GM21786 (cell line): ENCODE measurements at regions not wholly inside any gene's neighbourhood (a gene's known extent, or its start where the extent isn't known, plus 50 kb on each side); places are given as distances from the start of the nearest gene placed in this dataset.
"Not testable (repeated sequence)": the region's sequence is repeated elsewhere in the genome, so short reads cannot be mapped to it uniquely, and the experiment has no call there.

Experiments
- ATAC-seq: cut with Tn5 transposase; IDR thresholded peaks from one replicate; pipeline ENCODE4 v1.9.1; 2021; ENCODE audit not compliant: unreplicated experiment

DNA sequence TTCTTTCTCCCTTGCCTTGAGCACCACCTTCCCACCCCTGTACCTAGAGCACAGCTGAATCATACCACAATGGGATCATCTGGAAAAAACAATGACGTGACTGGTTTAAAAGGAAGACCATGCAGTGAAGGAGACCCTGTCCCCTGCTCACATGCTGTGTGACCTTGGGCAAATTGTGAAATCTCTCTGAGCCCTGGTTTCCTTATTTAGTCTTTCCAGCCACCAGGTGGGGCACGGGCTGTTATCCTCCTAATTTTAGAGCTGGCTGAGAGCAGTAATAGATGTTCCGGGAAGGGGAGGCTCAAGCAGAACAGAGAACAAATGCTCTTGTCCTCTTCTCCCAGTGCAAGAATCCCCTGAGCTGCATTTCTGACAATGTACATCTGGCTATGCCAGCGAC, 198.3 kb downstream of the RPS24 start:
- no peak for ATAC-seq

DNA sequence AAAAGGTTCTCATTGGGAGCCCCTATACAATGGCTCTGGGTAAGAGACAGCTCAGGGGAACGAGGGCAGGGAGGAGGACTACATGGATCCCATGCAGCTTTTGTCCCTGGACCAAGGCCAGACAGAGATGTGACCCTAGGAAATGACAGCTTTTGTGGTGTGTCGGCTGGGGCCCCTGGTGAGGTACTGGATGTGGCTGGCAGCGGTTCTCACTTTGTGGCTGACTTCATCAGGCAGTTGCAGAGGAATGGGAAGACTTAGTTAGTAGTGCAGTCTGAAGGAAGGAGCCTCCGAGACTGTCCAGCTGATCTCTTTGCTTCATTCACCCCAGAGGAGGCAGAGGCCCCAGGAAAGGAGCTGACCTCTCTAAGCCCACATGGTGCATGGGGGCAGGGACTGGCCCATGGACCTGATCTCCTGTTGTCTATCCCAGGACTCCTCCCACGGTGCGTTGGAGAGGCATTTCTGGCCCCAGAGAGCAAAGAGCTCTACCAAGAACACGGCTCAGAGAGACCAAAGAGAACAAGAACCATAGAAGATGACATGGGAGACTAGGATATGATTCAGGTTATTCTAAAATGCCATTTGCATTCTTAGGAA, 202.9 kb downstream of the RPS24 start:
- no peak for ATAC-seq

DNA sequence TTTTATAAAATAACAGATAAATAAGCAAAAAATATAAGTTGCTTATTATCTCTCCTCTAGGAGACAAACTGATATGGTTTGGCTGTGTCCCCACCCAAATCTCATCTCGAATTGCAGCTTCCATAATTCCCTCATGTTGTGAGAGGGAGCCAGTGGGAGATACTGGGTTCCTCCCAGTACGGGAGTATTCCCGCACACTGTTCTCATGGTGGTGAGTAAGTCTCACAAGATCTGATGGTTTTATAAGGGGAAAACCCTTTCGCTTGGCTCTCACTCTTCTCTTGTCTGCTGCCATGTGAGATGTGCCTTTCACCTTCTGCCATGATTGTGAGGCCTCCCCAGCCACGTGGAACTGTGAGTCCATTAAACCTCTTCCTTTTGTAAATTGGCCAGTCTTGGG, 204.3 kb downstream of the RPS24 start:
- not testable (repeated sequence) for ATAC-seq

GRCh38 chr10:78247266-78247665, 213.6 kb downstream of the RPS24 start:
- no peak for ATAC-seq

GRCh38 chr10:78247821-78248220, 214.2 kb downstream of the RPS24 start:
- ATAC-seq: no peak

DNA sequence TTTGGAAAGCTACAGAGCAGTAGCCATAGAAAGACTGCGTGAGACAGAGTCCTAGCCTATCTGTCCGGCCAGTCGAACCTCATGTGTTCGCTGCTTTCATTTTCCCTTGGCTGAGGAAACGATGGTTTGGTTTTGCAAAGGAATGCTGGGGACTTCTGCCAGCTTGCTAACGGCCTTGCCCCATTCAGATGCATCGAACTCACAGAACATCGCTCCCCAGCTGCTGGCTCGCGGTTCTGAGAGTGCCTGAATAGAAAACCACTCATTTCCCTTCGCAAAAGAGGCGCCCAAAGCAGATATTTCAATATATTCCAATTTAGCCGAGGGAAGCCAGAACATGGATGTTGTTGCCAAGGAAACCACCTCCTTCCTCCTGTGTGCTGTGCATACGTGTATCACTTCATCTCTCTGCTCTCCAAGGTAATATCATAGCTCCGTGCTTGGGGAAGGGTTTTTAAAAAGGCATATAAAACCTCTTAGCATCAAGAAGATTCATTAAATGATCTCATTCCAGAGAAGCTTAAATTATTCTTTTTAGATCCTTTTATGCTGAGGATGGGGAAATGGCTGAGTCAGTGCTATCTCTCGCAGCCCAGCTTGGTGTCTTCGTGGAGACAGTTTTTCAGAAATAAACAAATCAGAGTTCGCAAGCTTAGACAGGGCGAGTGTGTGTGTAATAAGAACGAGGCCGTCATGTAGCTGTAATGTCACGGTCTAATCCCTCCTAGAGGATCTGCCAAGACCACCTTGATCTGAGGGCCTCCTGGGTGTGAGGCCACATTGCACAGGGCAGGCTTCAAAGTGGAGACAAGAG, 215.2 kb downstream of the RPS24 start:
- ATAC-seq: no peak

DNA sequence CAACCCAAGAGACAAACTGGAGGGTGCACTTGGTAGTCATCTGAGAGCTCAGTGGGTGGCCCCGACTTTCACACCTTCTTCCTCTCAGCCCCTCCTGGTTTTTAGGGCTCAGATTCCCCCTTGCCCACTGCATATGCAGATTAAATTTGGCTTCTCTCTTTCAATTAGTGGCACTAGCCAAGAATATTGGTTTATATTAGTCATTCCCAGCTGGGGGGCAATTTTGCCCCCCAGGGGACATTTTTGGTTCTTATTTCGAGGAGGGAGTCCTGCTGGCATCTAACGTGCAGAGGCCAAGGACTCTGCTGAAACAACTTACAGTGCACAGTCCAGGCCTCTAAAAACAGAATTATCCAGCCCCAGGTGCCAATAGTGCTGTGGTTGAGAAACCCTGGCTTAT, 216.0 kb downstream of the RPS24 start:
- ATAC-seq: no peak

DNA sequence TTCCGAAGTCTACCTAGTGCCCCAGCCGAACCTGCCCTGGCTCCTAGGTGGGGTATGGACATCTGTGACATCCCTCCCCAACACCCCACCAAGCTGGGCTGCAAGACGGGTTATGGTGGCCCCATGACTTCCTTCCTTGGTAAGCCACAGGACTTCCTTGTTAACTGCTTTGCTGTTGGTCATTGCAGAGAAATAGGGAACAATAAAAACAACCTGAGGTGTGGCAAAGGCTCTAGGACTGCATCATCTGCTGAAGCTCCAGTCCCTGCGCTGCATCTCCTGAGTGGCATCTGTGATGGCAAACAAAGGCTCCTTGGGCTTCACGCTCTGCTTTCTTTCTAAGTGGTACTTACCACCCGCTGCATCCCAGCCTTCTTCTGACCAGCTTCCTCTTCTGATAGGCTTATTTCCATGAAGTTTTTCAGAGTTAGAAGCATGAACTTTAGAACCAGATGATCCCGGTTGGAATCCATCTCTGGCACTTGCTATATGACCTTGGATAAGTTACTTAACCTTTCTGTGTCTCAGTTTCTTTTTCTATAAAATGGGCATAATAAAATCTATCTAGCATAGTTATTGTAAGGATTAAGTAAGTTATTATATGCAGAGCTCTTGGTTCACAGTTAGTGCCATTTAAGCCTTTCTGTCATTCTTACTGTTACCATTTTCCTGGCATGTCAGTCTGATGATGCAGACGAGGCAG, 216.8 kb downstream of the RPS24 start:
- ATAC-seq: no peak

GRCh38 chr10:78251016-78251385, 217.3 kb downstream of the RPS24 start:
- no peak for ATAC-seq

DNA sequence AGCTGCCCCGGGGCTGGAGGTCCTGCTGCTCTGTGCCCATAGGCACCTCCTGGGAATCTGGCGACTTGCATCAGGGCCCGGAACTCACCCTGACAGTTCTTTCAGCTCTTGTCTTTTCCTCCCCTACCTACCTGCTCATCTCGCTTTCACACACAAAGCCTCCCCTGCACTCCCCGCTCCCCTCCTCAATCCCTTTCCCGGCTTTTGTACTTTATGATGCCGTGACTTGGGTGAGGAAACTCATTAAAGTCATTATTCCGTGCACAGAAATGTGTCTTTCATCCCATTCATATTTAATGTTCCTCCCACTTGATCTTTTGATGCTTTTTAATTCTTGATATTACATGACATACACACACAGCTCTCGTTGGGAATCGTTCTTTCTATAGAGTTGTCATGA, 218.6 kb downstream of the RPS24 start:
- no peak for ATAC-seq

DNA sequence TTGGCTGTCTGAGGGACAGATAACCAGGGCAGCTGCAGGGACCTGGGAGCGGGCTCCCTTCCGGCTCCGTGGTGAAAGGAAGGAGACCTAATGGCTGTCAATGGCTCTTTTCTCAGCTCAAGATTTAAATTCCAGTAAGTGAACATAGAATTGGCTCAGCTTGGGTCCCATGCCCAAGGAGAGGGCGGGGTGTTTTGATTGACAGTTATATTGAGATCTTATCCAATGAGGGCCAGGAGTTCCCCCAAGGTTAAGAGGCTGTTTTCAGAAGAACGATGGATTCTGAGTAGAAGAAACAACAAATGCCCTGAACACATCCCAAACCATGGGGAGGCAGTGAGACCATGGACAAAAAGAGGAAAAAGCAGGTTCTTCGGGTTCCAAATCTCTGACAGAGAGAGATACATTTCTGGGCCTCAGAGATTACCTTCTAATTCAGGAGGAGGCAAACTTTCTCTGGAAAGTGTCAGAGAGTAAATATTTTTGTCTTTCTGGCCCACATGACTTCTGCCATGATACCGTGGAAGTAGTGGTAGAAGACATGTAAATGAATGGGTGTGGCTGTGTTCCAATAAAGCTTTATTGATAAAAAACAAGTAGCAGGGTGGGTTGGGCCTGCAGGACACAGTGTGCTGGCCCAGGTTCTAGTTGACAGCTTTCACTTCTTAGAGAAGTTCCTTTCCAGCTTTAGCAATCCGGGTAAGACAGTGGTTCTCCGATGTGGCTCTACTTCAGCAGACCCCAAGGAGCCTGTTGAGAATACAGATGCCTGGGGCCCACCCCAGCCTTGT, 219.6 kb downstream of the RPS24 start:
- no peak for ATAC-seq

GRCh38 chr10:78254013-78254412, 220.3 kb downstream of the RPS24 start:
- ATAC-seq: no peak

- no peak for ATAC-seq
Observed at GRCh38 chr10:78255214-78255613, 221.6 kb downstream of the RPS24 start.

DNA sequence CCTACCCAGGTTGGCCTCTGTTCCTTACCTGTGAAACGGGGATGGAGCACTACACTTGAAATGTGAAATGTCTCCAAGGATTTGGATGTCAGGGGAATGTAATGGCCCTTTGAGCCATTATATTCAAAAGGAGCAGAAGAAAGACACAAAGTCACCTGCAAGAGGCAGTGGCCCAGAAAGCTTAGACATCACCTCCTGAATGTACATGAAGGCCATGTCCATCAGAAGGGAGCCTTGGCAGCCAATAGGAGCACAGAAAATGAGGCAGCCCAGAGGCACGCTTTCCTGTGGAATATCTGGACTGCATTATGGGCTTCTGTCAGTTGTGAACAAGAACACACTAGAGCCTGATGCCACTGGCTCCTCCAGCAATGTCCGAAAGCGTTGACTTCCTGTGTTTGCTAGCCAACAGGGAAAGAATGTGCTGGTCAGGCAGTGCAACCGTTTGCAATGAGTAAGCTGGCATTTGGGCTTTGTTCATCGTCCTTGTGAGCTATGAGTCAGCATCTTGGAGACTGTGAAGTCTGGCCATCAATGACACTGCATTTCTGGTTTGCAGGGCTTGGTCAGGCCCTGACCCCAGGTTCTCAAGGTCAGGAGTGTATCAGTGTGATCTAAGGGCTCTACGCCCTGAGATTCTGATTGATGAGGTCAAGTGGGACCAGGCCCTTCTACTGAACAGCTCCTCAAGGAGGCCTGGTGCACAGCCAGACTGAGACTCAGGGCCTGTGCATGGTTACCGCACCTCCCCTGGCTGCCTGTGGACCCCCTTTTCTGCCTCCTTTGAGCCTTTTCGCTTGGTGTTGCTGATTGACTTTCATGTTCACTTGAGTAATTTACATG, 222.4 kb downstream of the RPS24 start:
- no peak for ATAC-seq

DNA sequence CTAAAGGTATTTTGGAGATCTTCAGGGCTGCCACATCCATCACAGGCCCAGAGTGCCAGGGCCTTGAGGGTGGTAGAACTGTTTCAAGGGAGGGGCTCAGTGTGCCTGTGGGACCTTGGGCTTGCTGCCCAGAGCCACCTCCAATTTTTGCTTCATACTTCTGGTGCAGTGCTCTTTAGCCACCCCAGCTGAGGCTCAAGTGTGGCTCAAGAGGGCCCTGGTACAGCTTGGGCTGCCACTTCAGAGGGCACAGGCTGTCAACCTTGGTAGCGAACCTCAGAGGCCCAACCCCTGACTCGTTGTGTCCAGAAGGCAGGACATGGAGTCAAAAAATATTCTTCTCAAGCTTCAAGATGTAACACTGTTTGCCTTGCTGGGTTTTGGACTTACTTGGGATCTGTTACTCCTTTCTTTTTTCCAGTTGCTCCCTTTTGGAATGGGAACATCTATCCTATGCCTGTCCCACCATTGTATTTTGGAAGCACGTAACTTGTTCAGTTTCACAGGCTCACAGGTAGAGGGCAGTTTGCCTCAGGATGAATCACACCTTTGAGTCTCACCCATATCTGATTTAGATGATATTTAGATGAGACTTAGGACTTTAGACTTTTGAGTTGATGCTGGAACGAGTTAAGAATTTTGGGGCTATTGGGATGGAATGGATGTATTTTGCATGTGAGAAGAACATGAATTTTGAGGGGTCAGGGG, 224.8 kb downstream of the RPS24 start:
- ATAC-seq: no peak

DNA sequence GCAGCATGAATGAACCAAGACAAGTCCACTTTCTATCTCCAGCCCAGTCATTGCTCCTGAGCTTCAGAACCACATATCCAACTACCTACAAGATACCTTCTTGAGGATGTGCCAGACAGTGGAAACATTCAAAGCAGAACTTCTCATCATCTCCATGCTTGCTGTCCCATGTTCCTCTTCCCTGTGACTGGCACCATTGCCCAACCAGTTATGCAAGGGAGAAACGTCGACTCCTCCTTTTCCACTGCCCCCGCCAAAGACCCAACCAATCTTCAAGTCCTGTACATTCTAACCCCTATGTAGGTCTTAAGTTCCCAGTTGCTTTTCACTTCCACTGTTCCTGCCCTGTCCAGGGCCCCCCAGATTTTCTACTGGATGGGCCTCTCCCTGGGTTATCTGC, 225.7 kb downstream of the RPS24 start:
- ATAC-seq: no peak

DNA sequence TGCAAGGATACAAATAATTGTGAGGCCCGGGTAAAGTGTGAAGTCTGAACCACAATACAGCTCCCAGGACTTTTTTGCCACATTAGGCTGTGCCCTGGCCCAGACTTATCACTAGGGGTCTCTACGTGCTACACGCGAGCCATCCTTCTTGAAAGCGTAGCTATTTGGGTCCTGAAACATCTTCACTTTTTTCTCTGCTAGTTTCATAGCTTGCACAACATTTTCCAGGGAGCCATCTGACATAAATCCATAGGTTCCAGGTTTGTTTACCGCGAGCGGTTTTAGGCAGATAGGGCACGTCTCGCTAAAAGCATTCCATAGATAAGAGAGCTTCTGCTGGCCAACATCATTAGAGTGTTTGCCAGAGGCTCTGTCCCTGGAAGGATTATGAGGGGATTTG, 226.5 kb downstream of the RPS24 start:
- ATAC-seq: no peak

DNA sequence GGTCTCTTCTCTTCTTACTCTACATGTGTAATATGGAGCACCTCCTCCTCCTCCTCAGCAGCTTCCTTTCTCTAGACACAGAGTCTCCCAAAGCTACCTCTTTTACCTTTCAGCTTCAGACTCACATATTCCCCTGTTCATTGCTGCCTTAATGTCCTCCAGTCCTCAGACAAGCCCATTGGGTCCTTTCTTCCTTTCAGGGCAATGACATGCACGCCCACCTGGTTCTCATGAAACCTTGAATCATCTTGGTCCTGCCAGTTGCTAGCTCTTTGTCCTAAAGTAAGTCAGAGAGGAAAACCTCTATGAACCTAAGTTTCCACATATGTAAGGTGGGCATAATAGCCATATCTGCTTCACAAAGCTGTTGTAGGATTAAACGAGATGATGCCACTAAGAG, 227.0 kb downstream of the RPS24 start:
- no peak for ATAC-seq

DNA sequence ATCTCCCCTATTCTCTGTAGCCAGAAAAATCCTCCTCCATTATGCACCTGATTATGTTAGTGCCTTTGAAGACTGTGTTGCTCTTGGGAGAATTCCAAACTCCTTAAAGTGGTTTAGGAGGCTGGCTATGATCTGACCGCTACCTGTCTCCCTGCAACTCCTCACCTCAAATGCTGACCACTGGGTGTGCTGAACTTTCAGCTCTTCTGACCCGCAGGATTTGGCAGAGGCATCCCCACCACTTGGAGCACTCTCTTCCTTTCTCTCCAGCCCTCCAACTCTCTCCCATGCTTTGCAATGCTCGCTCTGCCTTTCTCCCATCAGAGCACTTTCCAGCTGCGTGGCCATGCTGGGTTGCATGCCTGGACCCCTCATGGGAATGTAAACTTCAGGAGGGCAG, 227.6 kb downstream of the RPS24 start:
- no peak for ATAC-seq

- ATAC-seq: no peak
Observed at GRCh38 chr10:78262860-78263259, 229.2 kb downstream of the RPS24 start.
